Osteoblast (primary cell): ENCODE measurements at regions not wholly inside any gene's neighbourhood (a gene's known extent, or its start where the extent isn't known, plus 50 kb on each side); places are given as distances from the start of the nearest gene placed in this dataset.

Experiments
- DNase-seq: peaks from one replicate; pipeline ENCODE4 v3.0.0; 2011; ENCODE audit warnings: low spot score, mixed read lengths; ENCODE audit not compliant: insufficient read length; ENCODE audit errors: missing footprints
- H2AFZ ChIP-seq: 2 replicates; pipeline ENCODE4 v1.6.0; 2011; ENCODE audit warnings: mild to moderate bottlenecking, low read length
- H3K27ac ChIP-seq: 2 replicates; pipeline ENCODE4 v1.5.1; 2011; ENCODE audit warnings: mild to moderate bottlenecking, low read depth, low read length, moderate library complexity
- H3K27me3 ChIP-seq: 2 replicates; pipeline ENCODE4 v1.6.0; 2012; ENCODE audit warnings: mild to moderate bottlenecking, control low read depth, inconsistent platforms, low read length, moderate library complexity; ENCODE audit not compliant: insufficient read depth
- H3K36me3 ChIP-seq: 2 replicates; pipeline ENCODE4 v1.5.1; 2011; ENCODE audit warnings: mild to moderate bottlenecking, low read length, control low read depth, moderate library complexity; ENCODE audit not compliant: insufficient read depth
- H3K4me1 ChIP-seq: 2 replicates; pipeline ENCODE4 v1.5.1; 2011; ENCODE audit warnings: mild to moderate bottlenecking, low read length, control low read depth, moderate library complexity; ENCODE audit not compliant: insufficient read depth
- H3K4me2 ChIP-seq: 2 replicates; pipeline ENCODE4 v1.6.0; 2011; ENCODE audit warnings: mild to moderate bottlenecking, low read length; ENCODE audit not compliant: insufficient read depth
- H3K4me3 ChIP-seq: fragments of 200-600 bp; sonication (generic); 3 replicates; pipeline ENCODE4 v1.5.1; 2012; ENCODE audit warnings: mild to moderate bottlenecking, low read length, inconsistent platforms; ENCODE audit not compliant: insufficient read depth
- H3K79me2 ChIP-seq: 2 replicates; pipeline ENCODE4 v1.6.0; 2012; ENCODE audit warnings: mild to moderate bottlenecking, low read length, control low read depth, inconsistent platforms; ENCODE audit not compliant: insufficient read depth
- H3K9me3 ChIP-seq: 2 replicates; pipeline ENCODE4 v1.5.1; 2011; ENCODE audit warnings: low read depth, low read length, control low read depth
- H4K20me1 ChIP-seq: 2 replicates; pipeline ENCODE4 v1.6.0; 2012; ENCODE audit warnings: mild to moderate bottlenecking, low read length, control low read depth; ENCODE audit not compliant: insufficient read depth
- CTCF ChIP-seq: IDR thresholded peaks from 2 replicates; pipeline ENCODE4 v1.5.1; 2011; ENCODE audit warnings: mild to moderate bottlenecking, low read depth, low read length, moderate library complexity; ENCODE audit errors: extremely low read depth

DNA sequence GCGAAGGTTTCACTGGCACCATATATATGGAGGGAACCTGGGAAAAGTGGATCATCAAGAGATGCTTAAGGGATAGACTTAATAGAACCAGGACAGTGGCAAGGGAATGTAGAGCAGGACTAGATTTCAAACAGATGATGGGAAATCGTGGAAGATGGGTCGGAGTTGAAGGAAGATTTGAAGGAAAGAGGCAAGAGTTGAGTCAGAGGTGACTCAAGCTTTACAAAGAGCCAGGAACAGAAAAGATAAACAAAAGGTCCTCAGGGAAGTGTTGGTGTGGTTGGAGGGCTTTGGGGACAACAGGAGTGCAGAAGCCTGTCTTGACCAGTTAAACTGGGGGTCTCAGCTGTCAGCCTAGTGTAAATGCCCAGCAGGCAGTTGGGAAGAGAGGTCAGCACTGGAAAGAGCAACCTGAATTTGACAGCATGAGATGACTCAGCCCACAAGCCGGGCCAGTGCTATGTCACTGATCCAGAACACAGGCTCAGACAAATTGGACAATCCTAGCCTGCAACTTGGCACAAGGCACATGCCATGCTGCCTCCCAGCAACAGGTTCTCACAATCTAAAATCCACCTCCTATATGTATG, 230.5 kb downstream of the IDS start:
- Histone ChIP-seq H2AFZ (no peak overlapping the region), H3K79me2 (no peaks in the 10 kb centered on the region), H3K4me3 (no peak overlapping the region), H3K4me1 (no peaks in the 10 kb centered on the region), H4K20me1 (no peaks in the 10 kb centered on the region), H3K27ac (no peak overlapping the region), H3K36me3 (no peaks in the 10 kb centered on the region), H3K9me3 (no peaks in the 10 kb centered on the region), H3K27me3 (no peaks in the 10 kb centered on the region), H3K4me2 (no peak overlapping the region)
- TF ChIP-seq CTCF = no peak
- peak; percentile 31 for DNase-seq

GRCh38 chrX:149272690-149273463, 232.2 kb downstream of the IDS start:
- no peak for TF ChIP-seq CTCF
- no peak overlapping the region for H3K4me2 ChIP-seq

DNA sequence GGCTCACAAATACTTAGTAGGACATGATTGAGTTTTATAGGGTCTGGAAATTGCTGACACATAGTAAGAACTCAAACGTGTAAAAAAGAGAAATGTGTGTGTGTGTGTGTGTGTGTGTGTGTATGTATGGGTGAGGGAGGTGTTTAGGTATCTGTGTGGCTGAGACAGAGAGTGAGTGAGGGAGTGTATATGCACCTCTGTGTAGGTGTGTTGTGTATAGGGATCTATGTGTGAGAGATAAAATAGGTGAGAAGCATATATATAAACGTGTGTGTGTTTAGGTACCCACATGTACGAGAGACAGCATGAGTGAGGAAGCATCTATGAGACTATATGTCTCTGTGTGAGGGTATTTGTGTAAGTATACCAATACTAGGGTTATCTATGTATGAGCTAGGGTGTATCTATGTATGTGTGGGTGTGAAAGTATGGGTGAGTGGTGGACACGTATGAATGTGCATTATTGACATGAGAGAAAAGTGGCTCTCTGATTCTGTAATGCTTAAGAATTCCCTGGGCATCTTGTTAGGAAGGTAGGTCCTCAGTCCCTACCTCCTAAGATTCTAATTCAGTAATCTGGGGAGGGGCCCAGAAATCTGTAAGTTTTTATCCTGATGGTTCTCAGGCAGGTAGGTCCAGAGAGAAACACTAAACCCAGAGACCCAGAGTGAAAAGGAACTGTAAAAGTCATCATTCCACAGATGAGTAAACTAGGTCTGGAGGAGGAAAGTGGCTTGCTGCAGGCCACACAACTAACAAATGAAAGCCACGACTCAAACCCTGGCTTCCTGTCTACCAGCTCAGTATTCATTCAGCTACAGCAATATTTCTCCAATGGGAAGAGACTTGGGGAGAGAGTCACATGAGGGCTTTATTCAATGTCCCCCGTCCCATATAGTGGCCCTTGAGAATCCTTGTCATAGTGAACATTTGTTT, 237.0 kb downstream of the IDS start:
- no peaks in the 10 kb centered on the region for H3K27me3 ChIP-seq
- no peaks in the 10 kb centered on the region for H3K9me3 ChIP-seq
- no peaks in the 10 kb centered on the region for H4K20me1 ChIP-seq
- no peak overlapping the region for H2AFZ ChIP-seq
- H3K36me3 ChIP-seq = no peaks in the 10 kb centered on the region
- no peaks in the 10 kb centered on the region for H3K4me1 ChIP-seq
- H3K4me2 ChIP-seq = no peak overlapping the region
- no peak overlapping the region for H3K27ac ChIP-seq
- no peaks in the 10 kb centered on the region for H3K79me2 ChIP-seq
- no peak for TF ChIP-seq CTCF
- no peak overlapping the region for H3K4me3 ChIP-seq
- no peak for DNase-seq

More at GRCh38 chrX:149272690-149273463, 232.2 kb downstream of the IDS start:
- Histone ChIP-seq H3K27me3 (no peaks in the 10 kb centered on the region), H3K79me2 (no peaks in the 10 kb centered on the region), H3K36me3 (no peaks in the 10 kb centered on the region), H3K4me3 (no peak overlapping the region), H3K9me3 (no peaks in the 10 kb centered on the region), H3K27ac (no peak overlapping the region), H3K4me1 (no peaks in the 10 kb centered on the region), H2AFZ (no peak overlapping the region), H4K20me1 (no peaks in the 10 kb centered on the region)
- DNase-seq = no peak

- Histone ChIP-seq H3K9me3 (no peaks in the 10 kb centered on the region), H3K4me2 (no peak overlapping the region), H2AFZ (no peak overlapping the region), H3K4me3 (no peak overlapping the region), H3K79me2 (no peaks in the 10 kb centered on the region), H3K27me3 (no peaks in the 10 kb centered on the region), H4K20me1 (no peaks in the 10 kb centered on the region), H3K27ac (no peak overlapping the region), H3K36me3 (no peaks in the 10 kb centered on the region), H3K4me1 (no peaks in the 10 kb centered on the region)
- TF ChIP-seq CTCF = no peak
- no peak for DNase-seq
Measured at GRCh38 chrX:149262086-149262485, 243.0 kb downstream of the IDS start.
